ENCODE measurements at regions not wholly inside any gene's neighbourhood (a gene's known extent, or its start where the extent isn't known, plus 50 kb on each side); places are given as distances from the start of the nearest gene placed in this dataset.

DNA sequence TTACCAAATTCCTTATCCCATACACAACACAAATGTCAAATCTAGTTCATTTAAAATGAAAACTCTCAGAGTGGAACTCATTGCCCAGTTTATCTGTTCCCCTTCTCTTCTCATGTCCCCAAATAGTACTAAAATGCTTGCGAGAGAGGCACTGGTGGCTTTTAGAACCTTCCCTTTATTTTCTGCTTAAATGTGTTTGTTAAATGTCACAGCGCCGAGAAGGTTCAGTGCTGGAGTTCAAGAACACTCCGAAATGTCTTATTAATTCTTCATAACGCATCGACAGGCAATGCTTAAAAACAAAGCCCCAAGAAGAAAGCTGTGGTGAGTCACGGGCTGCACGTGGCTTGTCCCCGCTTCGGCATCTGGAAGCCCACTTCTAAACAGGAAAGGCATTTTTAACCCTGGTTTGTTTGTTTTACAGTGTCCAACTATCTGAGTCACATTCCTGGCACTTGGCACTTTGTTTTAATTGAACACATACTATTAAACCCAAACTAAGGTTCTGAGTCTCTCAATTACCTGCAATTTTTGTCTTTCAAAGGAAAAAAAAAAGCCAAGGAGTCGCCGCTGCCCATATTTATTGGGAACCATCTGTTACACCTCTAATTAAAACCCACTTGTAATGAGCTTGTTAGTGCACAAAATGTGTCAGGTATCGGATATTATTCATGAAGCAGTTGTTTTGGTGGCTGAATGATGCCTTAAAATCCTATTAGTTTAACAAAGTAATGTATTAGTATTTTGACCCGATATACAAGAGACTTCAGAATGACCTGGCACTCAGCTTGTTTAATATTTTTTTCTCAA lies 49.9 kb upstream of the MGMT start:
- DNase-seq (ENCODE audit: low read depth in 2 of 2): no peak
